Naive B cell (primary cell): ENCODE measurements at regions not wholly inside any gene's neighbourhood (a gene's known extent, or its start where the extent isn't known, plus 50 kb on each side); places are given as distances from the start of the nearest gene placed in this dataset.

ENCODE experiments used
- ATAC-seq, 2 donors: fragments of 150-1000 bp; cut with Tn5 transposase; 2 replicates each; pipeline ENCODE4 v1.10.0; 2021; ENCODE audit warnings: low read depth in 2 of 2, mild to moderate bottlenecking in 2 of 2, moderate library complexity in 2 of 2
- DNase-seq: peaks from one replicate; pipeline ENCODE4 v3.0.0; 2022
- H3K27ac Mint-ChIP-seq, 6 donors: one replicate each; pipeline ENCODE4 v1.8.0; 2020 to 2022; ENCODE audit warnings: mild to moderate bottlenecking in 6 of 6, mixed read lengths in 6 of 6, moderate library complexity in 5 of 6, inconsistent platforms in 2 of 6
- H3K27me3 Mint-ChIP-seq, 3 donors: one replicate each; pipeline ENCODE4 v1.8.0; 2021 to 2022; ENCODE audit warnings: mixed read lengths in 3 of 3, mild to moderate bottlenecking in 1 of 3
- H3K36me3 Mint-ChIP-seq, 2 donors: one replicate each; pipeline ENCODE4 v1.8.0; 2020 to 2022; ENCODE audit warnings: mixed read lengths in 2 of 2, inconsistent platforms in 1 of 2, mild to moderate bottlenecking in 1 of 2
- H3K4me1 Mint-ChIP-seq, 3 donors: one replicate each; pipeline ENCODE4 v1.8.0; 2020 to 2022; ENCODE audit warnings: mixed read lengths in 3 of 3, inconsistent platforms in 1 of 3, mild to moderate bottlenecking in 1 of 3, moderate library complexity in 1 of 3
- H3K4me3 Mint-ChIP-seq, 8 donors: one replicate each; pipeline ENCODE4 v1.8.0; 2020 to 2022; ENCODE audit warnings: mild to moderate bottlenecking in 8 of 8, mixed read lengths in 8 of 8, moderate library complexity in 8 of 8, inconsistent platforms in 2 of 8
- H3K9me3 Mint-ChIP-seq, 7 donors: one replicate each; pipeline ENCODE4 v1.8.0; 2020 to 2022; ENCODE audit warnings: mixed read lengths in 7 of 7, mild to moderate bottlenecking in 5 of 7, inconsistent platforms in 2 of 7, moderate library complexity in 1 of 7

DNA sequence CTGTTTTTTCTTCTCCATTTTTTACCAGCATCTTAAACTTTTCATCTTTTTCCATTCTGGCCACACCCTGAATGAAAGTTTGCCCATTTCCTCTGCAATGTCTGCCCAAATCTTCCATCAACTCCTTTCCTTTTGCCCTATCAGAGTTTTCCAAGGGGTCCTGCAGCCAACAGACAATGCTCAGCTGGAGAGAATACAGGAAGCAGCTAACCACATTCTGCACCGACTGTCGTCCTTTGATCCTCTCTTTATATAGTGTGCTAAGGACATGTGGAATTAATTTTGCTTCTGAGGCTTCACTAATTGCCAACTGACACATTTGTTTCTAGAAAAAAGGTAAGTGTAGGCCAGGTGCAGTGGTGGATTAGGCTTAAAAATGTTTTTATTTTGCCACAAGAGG lies 50.5 kb upstream of the DLX2 start:
- DNase-seq (no peak), ATAC-seq (no peak)
- Mint-ChIP-seq H3K27ac (no peak overlapping the region), H3K9me3 (peaks cover 0 to 15% (median 5%) of the 10 kb centered on the region in 7 donors), H3K27me3 (peaks cover 9 to 24% (median 17%) of the 10 kb centered on the region in 3 donors), H3K36me3 (no peaks in the 10 kb centered on the region), H3K4me1 (no peaks in the 10 kb centered on the region), H3K4me3 (no peak overlapping the region)

DNA sequence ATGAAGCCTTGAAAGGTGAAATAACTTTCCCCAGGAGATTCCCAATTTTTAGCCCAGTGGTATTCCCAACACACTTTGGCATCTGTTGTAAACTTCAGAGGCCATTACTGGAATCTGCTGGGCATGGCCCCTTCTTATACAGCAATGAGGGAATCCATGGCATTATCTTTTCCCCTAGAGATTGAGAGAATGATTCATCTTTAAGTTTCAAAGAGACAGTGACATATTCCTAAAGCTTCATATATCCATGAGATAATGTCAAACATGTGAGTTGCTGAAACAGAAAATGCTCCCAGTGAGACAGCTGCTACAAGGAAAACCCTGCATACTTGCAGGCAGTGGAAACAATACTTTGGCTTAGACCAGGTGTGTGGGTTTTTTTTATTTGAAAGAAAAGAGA lies 51.1 kb upstream of the DLX2 start:
- Mint-ChIP-seq H3K4me3 (no peak overlapping the region), H3K27me3 (peaks cover 14 to 20% (median 16%) of the 10 kb centered on the region in 3 donors), H3K36me3 (no peaks in the 10 kb centered on the region), H3K9me3 (peaks cover 0 to 15% (median 5%) of the 10 kb centered on the region in 7 donors), H3K27ac (no peak overlapping the region), H3K4me1 (no peaks in the 10 kb centered on the region)
- DNase-seq (no peak), ATAC-seq (no peak)

DNA sequence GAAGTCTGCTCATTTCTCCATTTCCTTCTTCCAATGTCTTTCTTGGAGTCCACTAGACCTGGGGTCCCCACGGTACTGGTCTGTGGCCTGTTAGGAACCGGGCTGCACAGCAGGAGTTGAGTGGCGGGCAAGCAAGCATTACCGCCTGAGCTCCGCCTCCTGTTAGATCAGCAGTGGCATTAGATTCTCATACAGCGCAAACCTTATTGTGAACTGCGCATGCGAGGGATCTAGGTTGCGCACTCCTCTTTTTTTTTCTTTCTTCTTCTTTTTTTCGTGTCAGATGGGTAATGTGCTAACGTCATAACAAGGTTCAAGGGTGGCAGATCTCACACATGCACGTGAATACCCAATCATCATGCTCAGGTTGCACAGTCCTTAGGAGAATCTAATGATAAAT lies 53.1 kb upstream of the DLX2 start:
- no peaks in the 10 kb centered on the region for H3K36me3 Mint-ChIP-seq
- no peak overlapping the region for H3K4me3 Mint-ChIP-seq
- peaks cover 0 to 14% (median 5%) of the 10 kb centered on the region in 7 donors for H3K9me3 Mint-ChIP-seq
- ATAC-seq, result no peak
- no peak for DNase-seq
- H3K4me1 Mint-ChIP-seq, result no peaks in the 10 kb centered on the region
- H3K27ac Mint-ChIP-seq, result no peak overlapping the region
- peaks cover 14 to 20% (median 15%) of the 10 kb centered on the region in 3 donors for H3K27me3 Mint-ChIP-seq

DNA sequence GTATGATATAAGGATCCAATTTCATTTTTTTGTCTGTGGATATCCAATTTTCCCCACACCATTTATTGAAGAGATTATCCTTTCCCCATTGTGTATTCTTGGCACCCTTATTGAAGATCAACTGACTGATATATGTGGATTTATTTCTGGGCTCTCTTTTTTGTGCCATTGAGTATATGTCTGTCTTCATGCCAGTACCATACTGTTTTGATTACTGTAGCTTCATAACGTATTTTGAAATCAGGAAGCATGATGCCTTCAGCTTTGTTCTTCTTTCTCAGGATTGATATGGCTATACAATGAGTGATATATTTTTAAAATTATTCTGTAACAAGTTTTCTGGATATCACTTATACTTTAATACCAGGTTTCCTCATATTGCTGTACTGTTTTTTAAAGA lies 58.1 kb upstream of the DLX2 start:
- Mint-ChIP-seq H3K27ac (no peak overlapping the region), H3K4me3 (no peak overlapping the region), H3K36me3 (no peaks in the 10 kb centered on the region), H3K9me3 (peaks cover 0 to 10% (median 4%) of the 10 kb centered on the region in 7 donors), H3K27me3 (peaks cover 10 to 37% (median 20%) of the 10 kb centered on the region in 3 donors), H3K4me1 (no peaks in the 10 kb centered on the region)
- ATAC-seq (no peak), DNase-seq (no peak)

DNA sequence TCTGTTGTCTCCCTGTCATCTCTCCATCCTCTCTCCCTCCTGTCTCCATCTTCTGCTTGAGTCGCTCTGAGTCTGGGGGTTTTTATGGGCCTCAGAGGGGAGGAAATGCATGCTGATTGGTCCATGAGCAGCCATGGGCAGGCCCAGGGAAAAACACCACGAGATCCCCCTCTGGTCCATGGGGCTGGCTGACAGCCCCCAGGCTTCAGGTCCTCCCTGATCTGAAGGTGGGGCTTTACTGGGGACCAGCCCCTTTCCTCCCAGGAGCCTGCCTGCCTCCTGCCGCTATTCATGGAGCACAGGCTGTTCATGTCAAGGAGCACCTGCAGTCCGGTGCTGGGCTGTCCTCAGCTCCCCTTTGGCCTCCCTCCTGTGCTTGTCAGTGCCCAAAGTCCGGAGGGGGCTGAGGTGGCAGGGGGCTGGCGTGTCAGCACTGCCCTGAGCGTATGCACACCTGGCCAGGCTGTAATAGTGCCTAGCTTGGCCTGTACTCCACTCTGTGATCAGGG lies 59.6 kb upstream of the DLX2 start:
- Mint-ChIP-seq H3K27me3 (peaks cover 9 to 38% (median 21%) of the 10 kb centered on the region in 3 donors), H3K27ac (no peak overlapping the region), H3K9me3 (peaks cover 0 to 10% (median 4%) of the 10 kb centered on the region in 7 donors), H3K4me3 (no peak overlapping the region), H3K4me1 (no peaks in the 10 kb centered on the region), H3K36me3 (no peaks in the 10 kb centered on the region)
- DNase-seq (no peak), ATAC-seq (no peak)

DNA sequence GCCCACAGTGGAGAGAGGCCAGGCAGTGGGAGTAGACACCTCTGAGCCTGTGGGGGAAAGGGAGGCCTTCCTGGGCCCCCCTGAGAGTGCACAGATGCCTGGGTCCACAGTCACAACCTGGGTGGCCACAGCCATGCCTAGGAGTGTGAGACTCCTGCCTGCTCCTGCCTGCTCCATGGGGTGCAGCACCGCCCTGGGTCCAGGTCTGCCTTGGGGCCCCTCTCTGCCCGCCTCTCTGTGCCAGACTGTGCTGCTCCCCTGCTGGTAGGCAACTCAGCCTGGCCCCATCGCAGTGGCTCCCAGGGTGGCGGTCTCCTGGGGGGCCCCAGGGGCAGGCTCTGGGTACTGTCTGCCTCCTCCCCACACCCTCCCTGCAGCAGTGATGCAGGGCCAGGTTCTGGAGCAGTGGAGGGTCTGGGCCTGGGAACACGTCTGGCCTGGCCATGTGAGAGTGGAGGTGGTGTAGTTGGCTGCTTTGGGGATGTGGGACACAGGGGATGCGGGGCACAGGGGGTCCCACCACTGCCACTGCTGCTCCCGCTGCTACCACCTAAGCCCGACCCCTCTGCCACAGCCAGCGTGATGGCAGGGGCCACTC lies 60.1 kb upstream of the DLX2 start:
- no peak overlapping the region for H3K27ac Mint-ChIP-seq
- no peaks in the 10 kb centered on the region for H3K36me3 Mint-ChIP-seq
- ATAC-seq (no peak), DNase-seq (no peak)
- no peaks in the 10 kb centered on the region for H3K4me1 Mint-ChIP-seq
- peaks cover 0 to 10% (median 4%) of the 10 kb centered on the region in 7 donors for H3K9me3 Mint-ChIP-seq
- no peak overlapping the region for H3K4me3 Mint-ChIP-seq
- H3K27me3 Mint-ChIP-seq, result peaks cover 9 to 34% (median 21%) of the 10 kb centered on the region in 3 donors

DNA sequence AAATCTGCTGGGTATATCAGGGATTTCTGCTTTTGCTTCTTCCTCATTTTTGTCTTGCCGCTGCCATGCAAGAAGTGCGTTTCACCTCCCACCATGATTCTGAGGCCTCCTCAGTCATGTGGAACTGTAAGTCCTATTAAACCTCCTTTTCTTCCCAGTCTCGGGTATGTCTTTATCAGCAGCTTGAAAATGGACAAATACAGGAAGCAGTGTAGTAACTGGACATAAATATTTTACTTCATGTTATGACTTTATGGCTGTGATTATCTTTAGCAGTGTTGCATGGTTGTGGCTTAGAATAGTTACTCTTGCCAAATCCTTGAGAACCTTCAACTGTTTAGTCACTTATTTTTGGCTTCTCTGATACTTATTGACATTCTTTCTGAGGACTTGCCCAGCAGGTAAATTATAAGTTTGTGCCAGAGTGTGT lies 66.2 kb upstream of the DLX2 start:
- peaks cover 23 to 38% (median 28%) of the 10 kb centered on the region in 3 donors for H3K27me3 Mint-ChIP-seq
- H3K4me3 Mint-ChIP-seq, result no peak overlapping the region
- DNase-seq, result no peak
- no peaks in the 10 kb centered on the region for H3K36me3 Mint-ChIP-seq
- no peak overlapping the region for H3K27ac Mint-ChIP-seq
- peaks cover 5 to 8% (median 6%) of the 10 kb centered on the region in 3 donors for H3K4me1 Mint-ChIP-seq
- H3K9me3 Mint-ChIP-seq, result peaks cover 0 to 6% (median 0%) of the 10 kb centered on the region in 7 donors
- ATAC-seq, result no peak

DNA sequence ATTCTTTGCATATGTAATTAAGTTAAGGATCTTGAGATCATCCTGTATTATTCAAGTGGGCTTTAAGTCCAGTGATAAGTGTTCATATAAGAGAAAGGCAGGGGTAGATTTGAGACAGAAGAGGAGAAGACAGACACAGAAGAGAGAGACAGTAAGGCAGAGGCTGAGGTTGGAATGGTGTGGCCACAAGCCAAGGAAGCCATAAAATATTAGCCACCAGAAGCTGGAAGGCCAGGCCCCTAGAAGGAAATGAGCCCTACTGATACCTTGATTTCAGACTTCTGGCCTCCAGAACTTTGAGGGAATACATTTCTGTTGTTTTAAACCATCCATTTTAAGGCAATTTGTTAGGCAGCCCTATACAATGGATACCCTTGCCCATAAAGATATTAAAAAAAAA lies 66.9 kb upstream of the DLX2 start:
- ATAC-seq (no peak), DNase-seq (no peak)
- Mint-ChIP-seq H3K27me3 (peaks cover 23 to 37% (median 24%) of the 10 kb centered on the region in 3 donors), H3K9me3 (peaks cover 0 to 5% (median 0%) of the 10 kb centered on the region in 7 donors), H3K4me3 (no peak overlapping the region), H3K4me1 (peaks cover 5 to 8% (median 6%) of the 10 kb centered on the region in 3 donors), H3K36me3 (no peaks in the 10 kb centered on the region), H3K27ac (no peak overlapping the region)

DNA sequence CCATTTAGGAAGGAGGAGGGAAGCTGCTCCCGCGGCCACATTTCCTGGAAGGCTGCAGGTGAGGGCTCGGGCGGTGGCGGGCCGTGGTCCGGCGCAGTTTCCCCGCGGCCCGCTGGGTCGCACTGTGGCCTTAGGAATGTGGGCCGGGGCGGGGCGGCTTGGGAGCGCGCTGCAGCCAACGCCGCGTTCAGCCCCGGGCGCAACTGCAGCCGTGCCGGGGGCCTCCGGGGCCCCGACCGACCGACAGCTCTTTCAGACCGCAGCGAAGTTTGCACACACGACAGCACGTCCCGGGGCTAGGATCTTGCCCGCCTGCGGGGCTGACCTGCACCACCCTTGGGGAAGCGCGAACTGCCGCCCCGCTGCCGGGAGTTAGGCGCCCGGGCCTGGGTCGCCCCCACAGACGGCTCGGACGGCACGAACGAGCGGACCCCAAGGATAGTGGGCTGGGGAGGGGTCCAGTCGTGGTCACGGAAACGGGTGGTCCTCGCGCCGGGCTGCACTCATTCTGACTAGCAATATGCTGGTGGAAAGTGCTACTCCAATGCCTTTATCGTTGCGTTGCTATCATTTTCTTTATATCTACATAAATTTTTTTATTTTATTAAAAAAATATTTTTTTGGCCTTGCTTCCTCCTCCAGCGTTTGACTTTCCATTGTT lies 69.9 kb upstream of the DLX2 start:
- Mint-ChIP-seq H3K4me1 (peaks cover 5 to 8% (median 6%) of the 10 kb centered on the region in 3 donors), H3K9me3 (peaks cover 0 to 15% (median 8%) of the 10 kb centered on the region in 7 donors), H3K27me3 (peaks cover 19 to 39% (median 33%) of the 10 kb centered on the region in 3 donors), H3K36me3 (peaks cover 0 to 6% of the 10 kb centered on the region in 2 donors), H3K27ac (no peak overlapping the region), H3K4me3 (peak overlapping the region in 7 of 8 donors; percentile 14 to 73 (median 59))
- ATAC-seq, result peak; percentile 46 to 74
- DNase-seq, result peak; percentile 37

DNA sequence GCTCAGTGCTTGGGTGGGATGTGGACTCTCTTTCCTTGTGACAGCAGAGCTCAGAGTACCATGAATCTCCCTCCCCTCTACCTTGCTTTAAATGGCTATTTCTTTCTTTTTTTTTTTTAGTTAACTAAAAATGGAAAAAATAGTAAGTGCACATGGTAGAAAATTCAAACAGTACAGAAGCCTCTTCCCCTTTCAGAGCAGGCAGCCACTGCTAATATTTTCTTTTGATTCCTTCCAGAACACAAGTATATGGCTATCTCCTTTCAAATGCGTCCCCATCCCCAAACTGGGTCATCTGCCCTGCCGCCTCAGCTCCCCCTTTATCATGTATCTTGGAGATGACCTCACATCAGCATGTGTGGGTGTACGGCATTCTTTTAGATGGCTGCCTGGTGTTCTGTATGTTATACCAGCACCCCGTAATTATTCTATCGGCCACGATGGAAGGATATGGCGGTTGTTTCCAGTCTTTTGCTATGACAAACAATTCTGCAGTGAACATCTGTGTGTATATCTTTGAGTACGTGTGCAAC lies 70.5 kb upstream of the DLX2 start:
- Mint-ChIP-seq H3K27me3 (peaks cover 19 to 39% (median 33%) of the 10 kb centered on the region in 3 donors), H3K36me3 (peaks cover 0 to 6% of the 10 kb centered on the region in 2 donors), H3K27ac (no peak overlapping the region), H3K9me3 (peaks cover 0 to 15% (median 8%) of the 10 kb centered on the region in 7 donors), H3K4me1 (peaks cover 5 to 8% (median 6%) of the 10 kb centered on the region in 3 donors), H3K4me3 (peak overlapping the region in 7 of 8 donors; percentile 11 to 73 (median 59))
- ATAC-seq (no peak), DNase-seq (no peak)

DNA sequence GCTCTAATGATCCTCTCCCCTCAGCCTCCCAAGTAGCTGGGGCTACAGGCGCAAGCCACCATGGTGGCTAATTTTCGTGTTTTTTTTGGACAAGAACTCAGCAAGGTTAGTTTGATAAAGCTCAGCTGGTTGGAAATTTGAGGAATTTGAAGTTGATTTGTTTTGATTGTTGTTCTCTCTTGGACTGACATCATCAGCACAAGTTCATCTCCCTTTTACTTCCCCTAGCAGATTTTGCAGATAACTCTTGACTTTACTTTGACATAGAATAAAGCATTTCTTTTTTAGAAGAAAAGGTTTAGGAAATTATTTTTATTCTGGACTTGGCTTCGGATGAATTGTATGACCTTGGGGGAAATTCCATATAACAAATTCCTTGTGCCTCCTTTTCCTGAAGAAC lies 74.9 kb upstream of the DLX2 start:
- Mint-ChIP-seq H3K27ac (no peak overlapping the region), H3K4me3 (no peak overlapping the region), H3K27me3 (peaks cover 15 to 29% (median 19%) of the 10 kb centered on the region in 3 donors), H3K9me3 (peaks cover 0 to 15% (median 8%) of the 10 kb centered on the region in 7 donors), H3K36me3 (peaks cover 0 to 6% of the 10 kb centered on the region in 2 donors), H3K4me1 (peaks cover 1 to 8% (median 6%) of the 10 kb centered on the region in 3 donors)
- DNase-seq, result no peak
- no peak for ATAC-seq

DNA sequence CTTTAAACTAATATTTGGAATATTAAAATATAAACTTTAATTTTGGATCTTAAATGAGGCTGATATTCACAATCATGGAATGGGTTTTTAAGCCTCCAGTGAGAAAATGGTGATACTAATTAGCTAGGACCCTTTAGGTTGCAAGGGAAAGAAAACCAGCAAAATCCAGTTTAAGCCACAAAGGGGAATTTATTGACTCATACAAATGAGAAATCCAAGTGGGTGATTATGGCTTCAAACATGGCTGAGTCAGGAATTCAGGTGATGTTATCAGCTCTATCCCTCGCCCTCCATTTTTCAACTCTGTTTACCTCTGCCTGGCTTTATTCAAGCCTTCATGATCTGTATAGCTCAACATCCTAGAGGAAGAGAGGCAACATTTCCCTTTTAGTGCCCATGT lies 75.3 kb upstream of the DLX2 start:
- ATAC-seq (no peak), DNase-seq (no peak)
- Mint-ChIP-seq H3K4me3 (no peak overlapping the region), H3K36me3 (peaks cover 0 to 6% of the 10 kb centered on the region in 2 donors), H3K27me3 (peaks cover 15 to 25% (median 18%) of the 10 kb centered on the region in 3 donors), H3K27ac (no peak overlapping the region), H3K4me1 (peaks cover under 1 to 6% (median 5%) of the 10 kb centered on the region in 3 donors), H3K9me3 (peaks cover 0 to 15% (median 8%) of the 10 kb centered on the region in 7 donors)

DNA sequence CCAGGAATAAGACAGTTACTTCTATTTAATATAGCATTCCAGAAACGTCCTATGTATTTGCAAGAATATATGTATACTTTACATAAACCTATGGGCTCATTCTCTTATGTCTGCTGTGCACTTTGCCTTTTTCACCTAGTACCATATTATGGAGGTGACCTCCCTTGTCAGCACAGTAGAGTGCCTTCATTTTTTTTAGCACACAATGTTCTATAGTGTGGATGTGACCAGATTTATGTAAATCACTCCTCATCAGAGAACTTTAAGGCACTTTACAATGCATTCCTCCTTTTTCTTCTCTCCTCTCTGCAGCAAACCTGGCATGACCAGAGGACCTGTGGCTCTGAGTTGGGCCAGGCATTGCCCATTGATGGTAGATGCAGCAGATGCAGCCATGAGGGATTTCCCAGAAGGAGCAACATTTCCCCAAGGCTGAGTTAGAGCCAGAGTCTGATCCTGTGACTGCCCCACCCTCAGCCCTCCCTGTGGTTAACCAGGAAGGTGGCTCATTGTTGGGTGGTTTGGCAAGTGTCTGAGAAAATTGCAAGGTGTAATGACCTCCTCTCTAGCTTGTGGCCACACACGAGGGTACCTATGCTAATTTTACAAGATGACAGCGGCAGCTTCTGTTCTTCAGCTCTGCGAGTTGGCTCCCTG lies 76.5 kb upstream of the DLX2 start:
- Mint-ChIP-seq H3K4me1 (no peaks in the 10 kb centered on the region), H3K27me3 (peaks cover 8 to 19% (median 13%) of the 10 kb centered on the region in 3 donors), H3K9me3 (peaks cover 0 to 15% (median 8%) of the 10 kb centered on the region in 7 donors), H3K4me3 (peak overlapping the region in 2 of 8 donors; percentile 29 to 53), H3K27ac (peak overlapping the region in 1 of 6 donors; percentile 47), H3K36me3 (peaks cover 0 to 6% of the 10 kb centered on the region in 2 donors)
- DNase-seq (no peak), ATAC-seq (no peak)
